GM21390 (cell line): ENCODE measurements at regions not wholly inside any gene's neighbourhood (a gene's known extent, or its start where the extent isn't known, plus 50 kb on each side); places are given as distances from the start of the nearest gene placed in this dataset.
"Not testable (repeated sequence)": the region's sequence is repeated elsewhere in the genome, so short reads cannot be mapped to it uniquely, and the experiment has no call there.

Experiments
- ATAC-seq: cut with Tn5 transposase; IDR thresholded peaks from one replicate; pipeline ENCODE4 v1.9.1; 2021; ENCODE audit not compliant: unreplicated experiment

- ATAC-seq = no peak
These were observed 101.5 kb downstream of the VCPKMT start for GRCh38 chr14:50014809-50015430.

- ATAC-seq = no peak
These were observed 100.7 kb downstream of the VCPKMT start for GRCh38 chr14:50015716-50016115.

GRCh38 chr14:50018201-50018932 lies 98.0 kb downstream of the VCPKMT start:
- no peak for ATAC-seq

- no peak for ATAC-seq
These were observed 97.5 kb downstream of the VCPKMT start for GRCh38 chr14:50018933-50019210.

- ATAC-seq = no peak
These were observed 96.2 kb downstream of the VCPKMT start for GRCh38 chr14:50020184-50020583.

- no peak for ATAC-seq
These were observed 95.6 kb downstream of the VCPKMT start for GRCh38 chr14:50020799-50021198.

GRCh38 chr14:50021261-50022031 lies 94.9 kb downstream of the VCPKMT start:
- ATAC-seq = no peak

GRCh38 chr14:50022661-50023060 lies 93.7 kb downstream of the VCPKMT start:
- no peak for ATAC-seq

- no peak for ATAC-seq
These were observed 92.5 kb downstream of the VCPKMT start for GRCh38 chr14:50023671-50024490.

- ATAC-seq = no peak
These were observed 91.3 kb downstream of the VCPKMT start for GRCh38 chr14:50025073-50025472.

GRCh38 chr14:50025776-50026175 lies 90.6 kb downstream of the VCPKMT start:
- no peak for ATAC-seq

- no peak for ATAC-seq
These were observed 90.0 kb downstream of the VCPKMT start for GRCh38 chr14:50026396-50026795.

GRCh38 chr14:50027816-50028215 lies 88.6 kb downstream of the VCPKMT start:
- ATAC-seq = no peak

GRCh38 chr14:50028458-50028857 lies 87.9 kb downstream of the VCPKMT start:
- no peak for ATAC-seq

GRCh38 chr14:50030036-50030435 lies 86.3 kb downstream of the VCPKMT start:
- ATAC-seq = no peak

GRCh38 chr14:50030911-50031310 lies 85.5 kb downstream of the VCPKMT start:
- not testable (repeated sequence) for ATAC-seq

GRCh38 chr14:50031602-50032313 lies 84.6 kb downstream of the VCPKMT start:
- no peak for ATAC-seq

- not testable (repeated sequence) for ATAC-seq
These were observed 83.8 kb downstream of the VCPKMT start for GRCh38 chr14:50032462-50033167.

GRCh38 chr14:50035214-50035613 lies 81.2 kb downstream of the VCPKMT start:
- no peak for ATAC-seq

GRCh38 chr14:50036211-50036610 lies 80.2 kb downstream of the VCPKMT start:
- no peak for ATAC-seq
